HG03066 (cell line): ENCODE measurements at regions not wholly inside any gene's neighbourhood (a gene's known extent, or its start where the extent isn't known, plus 50 kb on each side); places are given as distances from the start of the nearest gene placed in this dataset.

Source experiments
- ATAC-seq: cut with Tn5 transposase; IDR thresholded peaks from one replicate; pipeline ENCODE4 v1.9.1; 2021; ENCODE audit warnings: low read depth; ENCODE audit not compliant: unreplicated experiment

DNA sequence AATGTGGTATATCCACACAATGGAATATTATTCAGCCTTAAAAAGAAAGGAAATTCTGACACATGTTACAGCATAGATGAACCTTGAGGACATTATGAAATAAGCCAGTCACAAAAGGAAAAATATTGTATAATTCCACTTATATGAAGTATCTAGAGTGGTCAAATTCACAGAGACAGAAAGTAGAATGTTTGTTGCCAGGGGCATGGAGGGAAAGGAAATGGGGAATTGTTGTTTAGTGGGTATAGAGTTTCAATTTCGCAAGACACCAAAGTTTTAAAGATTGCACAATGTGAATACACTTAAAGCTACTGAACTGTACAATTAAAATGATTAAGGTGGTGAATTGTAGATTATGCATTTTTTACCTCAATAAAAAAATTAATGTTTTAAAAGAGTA lies 92.9 kb downstream of the TXNL1 start:
- no peak for ATAC-seq

DNA sequence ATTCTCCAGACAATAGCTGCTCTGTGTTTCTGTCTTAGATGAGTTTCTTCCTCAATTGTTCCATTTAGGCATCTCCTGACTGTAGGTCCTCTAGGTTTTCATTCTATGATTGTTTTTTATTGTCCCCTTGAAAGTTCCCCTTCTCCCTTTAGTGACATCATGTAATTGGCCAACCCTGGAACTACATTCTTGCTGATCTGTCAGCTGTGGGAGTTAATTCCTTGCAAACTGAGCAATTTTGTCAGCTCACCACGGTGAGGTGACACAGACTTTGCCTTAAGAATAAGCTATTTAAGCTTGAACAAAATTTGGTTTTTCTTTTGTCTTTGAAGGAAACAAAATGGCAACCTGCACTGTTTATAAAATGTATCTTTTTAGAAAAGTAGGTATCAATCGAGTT lies 95.9 kb downstream of the TXNL1 start:
- no peak for ATAC-seq

DNA sequence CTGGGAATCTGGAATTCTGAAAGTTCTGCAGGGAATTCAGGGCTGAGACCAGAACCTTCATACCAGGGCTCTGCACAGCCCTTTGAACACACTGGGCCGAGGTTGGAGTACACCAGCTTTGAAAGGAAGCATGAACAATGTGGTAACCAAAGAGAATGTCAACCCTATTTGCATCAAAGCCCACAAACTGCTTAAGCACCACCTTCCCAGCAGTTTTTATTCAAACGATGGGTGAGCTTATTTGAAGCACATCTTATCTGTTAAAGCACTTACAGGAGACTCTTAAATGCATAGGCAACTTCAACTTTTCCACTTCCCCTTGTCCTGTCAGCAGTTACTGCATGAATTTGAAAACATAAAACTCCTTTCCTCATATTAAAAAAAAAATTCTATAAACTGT lies 96.6 kb downstream of the TXNL1 start:
- no peak for ATAC-seq

DNA sequence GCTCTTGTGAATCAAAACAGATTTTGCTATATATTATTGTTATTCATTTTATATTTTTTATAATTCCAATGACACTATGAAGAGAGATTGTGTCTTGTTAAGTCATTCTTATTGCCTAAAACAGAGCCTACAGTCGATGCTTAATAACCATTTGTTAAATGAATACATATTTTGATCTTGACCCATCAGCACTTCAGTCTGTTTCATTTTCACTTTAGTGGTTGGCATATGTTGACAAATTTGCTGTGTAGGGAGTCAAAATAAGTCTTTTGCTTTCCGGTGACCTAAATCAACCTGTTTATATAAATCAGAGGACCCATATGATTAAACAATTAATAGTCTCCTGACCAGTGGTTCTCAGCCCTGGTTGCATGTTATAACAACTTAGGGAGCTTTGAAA lies 97.1 kb downstream of the TXNL1 start:
- no peak for ATAC-seq

DNA sequence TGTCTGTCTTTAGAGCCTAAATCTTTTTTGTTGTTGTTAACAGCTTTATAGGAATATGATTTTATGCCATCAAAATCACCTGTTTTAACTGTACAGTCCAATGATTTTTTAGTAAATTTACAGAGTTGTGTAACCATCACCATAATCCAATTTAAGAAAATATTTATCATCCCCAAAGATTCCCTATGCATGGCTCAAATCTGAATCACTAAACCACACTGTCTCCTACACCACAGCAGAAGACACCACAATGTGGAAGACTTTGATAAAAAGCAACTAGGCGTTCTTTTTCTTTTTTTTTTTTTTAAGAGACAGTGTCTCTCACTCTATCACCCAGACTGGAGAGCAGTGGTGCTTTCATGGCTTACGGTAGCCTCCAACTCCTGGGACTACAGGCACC lies 99.6 kb downstream of the TXNL1 start:
- no peak for ATAC-seq

DNA sequence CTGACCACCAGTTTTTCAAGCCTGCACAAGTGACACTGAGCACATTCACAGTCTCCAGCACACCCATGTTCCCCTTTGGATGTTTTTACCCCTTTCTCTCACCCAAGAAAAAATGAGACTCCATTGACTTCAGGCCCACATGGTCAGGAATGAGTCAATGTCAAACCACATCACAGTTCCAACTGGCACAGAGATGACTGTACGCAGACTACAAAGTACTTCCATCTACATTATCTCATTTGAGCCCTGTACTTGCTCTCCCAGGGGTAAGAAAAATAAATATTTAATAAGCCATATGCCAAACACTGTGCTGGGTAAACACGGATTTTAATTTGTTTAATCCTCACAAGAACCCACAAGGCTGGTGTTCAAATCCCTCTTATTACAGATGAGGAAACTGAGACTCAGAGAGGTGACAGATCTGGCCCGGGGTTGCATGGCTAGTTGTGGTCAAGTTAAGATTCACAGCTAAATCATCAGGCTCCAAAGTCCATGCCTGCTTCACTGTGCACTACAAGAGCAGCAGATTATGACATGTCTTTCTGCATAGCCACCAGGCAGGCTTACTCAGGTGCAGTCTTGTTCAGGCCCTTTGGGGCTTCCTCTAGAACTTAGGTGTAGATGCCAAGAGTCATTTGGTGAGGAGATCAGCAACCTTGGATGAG lies 106.1 kb downstream of the TXNL1 start:
- ATAC-seq = peak; percentile 78

DNA sequence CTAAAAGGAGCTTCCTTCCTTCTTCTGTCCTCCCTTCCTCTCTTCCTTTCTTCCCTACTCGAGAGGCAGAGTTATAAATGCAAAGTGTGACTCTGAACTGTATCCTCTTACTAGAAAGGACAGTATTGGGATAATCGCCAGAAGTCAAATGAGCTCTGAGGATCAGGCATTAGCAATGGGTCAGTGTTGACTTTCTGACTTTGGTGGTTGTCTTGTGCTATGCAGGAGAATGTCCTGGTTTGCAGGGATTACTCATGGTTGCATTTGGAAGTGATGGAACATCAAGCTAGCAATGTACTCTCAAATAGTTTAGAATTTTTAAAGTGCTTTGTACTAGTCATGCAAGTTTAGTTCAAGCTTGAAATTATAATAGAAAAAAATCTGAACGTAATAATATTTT lies 115.6 kb downstream of the TXNL1 start:
- ATAC-seq = no peak

DNA sequence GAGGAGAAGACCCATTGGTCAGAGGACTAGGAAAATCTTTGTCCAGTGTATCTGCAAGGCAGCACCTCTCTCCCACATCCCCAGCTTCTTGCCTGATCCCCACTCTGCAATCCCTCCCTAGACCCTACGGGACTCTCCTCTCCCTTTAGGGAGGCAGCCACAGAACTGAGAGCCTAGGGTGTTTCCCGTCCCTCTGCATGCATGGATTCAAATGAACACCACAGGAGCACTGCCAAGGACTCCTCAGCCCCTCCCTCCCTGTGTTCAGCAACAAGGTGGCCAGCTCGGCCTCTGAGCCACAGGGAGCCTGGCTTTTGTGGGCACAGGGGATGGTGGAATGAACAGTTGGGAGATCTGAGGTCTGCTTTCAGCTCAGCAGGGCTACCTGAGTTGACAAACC lies 117.1 kb downstream of the TXNL1 start:
- no peak for ATAC-seq

DNA sequence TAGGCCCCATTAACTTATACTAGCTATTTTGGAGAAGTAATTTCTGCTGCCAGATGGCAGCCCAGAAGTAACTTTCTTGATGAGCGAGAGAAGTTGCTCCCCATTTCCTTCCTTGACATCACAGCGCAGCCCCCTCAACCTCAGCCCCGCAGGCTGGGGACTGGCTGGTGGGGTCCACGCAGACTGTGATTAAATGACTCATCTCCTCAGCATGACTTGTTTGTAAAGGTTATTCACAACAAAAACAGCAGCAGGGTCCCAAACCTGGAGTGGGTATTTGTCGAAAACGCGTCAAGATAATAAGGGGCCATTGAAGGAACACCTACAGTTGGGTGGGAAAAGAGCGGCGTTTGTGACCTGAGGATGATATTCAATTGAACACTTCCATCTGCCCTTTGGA lies 120.6 kb downstream of the TXNL1 start:
- ATAC-seq = no peak

DNA sequence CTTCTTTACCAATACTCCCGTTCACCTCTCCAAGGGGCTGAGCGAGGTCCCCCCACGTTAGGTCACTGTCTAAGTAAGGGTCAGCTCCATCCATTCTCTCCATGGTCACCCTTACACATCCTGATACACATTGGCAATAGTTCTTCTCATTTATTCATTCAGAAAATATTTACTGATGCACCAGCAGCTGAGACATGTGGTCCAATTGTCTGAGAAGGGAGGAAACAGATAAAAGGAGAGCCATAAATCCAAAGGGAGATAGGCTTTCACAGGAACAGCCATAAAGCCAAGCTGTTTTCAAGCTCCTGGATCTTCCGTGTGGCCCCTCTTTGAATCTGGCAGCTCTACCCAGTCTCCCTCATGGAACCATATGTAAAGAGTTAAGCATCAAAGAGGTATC lies 121.2 kb downstream of the TXNL1 start:
- ATAC-seq = no peak

DNA sequence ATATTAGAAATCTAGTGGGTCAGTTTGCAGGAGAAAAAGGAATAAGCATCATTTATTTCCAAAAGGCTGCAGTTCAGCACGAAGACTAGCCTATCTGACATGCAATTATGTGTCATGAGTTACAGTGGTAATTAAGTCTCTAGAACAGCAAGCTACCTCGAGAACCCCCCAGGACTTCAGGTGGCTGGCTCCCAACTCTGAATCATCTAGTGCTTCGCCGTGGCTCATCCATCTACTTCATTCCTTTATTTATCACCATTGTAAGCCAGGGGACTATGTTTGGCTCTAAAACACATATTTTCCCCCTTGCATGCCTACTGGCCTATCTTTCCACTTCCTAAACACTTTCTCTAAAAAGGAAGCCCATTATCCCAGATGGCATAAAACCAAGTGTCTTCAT lies 121.6 kb downstream of the TXNL1 start:
- no peak for ATAC-seq

DNA sequence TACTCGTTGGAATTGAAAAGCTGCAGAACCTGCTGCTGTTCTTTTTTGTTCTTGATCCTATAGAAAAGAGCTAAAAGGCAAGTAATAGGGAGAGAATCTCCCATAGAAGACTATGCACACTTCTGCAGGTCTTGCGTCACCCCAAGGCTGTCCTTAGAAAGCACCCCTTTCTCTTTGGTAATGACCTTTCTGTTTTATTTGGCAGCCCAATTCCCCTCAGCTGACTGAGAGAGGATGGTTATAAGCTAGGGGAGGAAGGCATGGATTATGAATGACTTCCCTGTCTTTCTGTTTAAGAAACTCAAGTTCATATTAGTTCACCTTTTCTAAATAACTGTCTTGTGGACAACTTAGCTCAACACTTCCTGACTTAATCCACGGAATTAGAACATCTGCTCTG lies 122.9 kb downstream of the TXNL1 start:
- ATAC-seq = no peak

DNA sequence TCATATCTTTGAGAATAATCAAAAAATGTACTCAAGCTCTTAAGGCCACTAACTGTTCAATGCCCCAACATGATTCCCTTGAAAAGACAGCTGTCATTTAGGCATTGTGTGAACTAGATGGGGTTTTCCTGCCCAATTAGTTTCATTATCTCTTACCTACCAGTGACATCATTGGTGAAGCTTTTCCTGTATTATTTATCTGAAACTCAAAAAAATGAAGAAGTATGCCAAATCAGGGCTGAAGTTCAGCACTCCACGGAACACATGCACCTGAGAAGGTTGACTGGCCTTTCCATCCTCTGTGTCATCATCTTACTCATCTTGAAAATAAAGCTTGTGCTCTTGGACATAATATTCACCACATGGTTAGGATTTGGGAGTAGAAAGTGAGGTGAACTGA lies 126.4 kb downstream of the TXNL1 start:
- no peak for ATAC-seq

DNA sequence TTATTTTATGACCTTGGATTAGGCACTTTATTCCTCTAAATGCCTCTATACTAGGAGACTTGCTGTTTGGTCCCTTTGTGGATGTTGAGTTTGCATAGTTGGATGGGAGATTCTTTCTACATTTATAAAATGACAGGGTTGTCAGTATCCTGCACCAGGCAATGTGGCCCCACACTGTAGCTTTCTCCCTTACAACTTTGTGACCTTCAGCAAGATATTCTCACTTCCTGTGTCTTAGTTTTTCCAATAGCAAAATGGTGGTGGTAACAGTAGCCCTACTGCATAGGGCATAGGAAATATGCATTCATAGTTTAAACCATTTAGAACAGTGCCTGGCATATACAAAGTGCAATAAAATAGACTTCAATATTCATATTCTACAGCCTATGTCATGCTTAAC lies 128.3 kb downstream of the TXNL1 start:
- no peak for ATAC-seq

DNA sequence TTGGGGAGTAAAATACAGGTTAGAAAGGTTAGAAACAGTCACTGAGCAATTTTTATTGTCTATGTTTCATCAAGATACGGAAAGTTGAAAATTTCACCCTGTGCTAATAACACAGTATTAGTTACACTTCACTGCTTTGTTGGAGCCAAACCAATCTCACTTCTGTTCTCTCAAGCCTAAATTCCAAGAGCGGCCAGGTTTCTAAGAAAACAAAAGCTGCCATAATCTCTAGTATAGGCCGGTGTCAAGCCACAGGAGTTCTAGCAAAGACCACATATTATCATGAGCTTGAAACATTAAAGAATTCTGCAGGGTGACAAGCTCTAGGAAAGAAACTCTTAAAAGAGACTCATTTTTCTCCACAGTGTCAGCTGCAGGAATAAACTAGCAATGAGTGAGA lies 128.7 kb downstream of the TXNL1 start:
- ATAC-seq = no peak

DNA sequence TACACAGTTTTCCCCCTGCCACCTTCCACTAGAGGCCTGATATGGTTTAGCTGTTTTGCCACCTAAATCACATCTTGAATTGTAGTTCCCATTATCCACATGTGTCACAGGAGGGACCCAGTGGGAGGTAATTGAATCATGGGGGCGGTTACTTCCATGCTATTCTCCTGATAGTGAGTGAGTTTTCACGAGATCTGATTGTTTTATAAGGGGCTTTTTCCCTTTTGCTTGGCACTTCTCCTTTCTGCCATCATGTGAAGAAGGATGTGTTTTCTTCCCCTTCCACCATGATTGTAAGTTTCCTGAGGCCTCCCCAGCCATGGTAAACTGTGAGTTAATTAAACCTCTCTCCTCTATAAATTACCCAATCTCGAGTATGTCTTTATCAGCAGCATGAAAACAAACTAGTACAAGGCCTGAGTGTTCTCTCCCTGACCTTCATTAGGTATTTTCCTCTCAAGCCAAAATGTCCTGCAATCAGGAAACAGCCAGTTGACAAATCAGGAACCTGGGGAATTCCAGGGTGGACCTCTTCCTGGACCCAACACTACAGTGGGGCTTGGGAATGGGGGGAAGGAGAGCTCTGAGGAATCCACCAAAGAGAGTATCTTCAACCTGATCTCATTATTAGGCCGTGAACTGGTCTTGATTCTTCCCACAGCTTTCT lies 129.9 kb downstream of the TXNL1 start:
- no peak for ATAC-seq

DNA sequence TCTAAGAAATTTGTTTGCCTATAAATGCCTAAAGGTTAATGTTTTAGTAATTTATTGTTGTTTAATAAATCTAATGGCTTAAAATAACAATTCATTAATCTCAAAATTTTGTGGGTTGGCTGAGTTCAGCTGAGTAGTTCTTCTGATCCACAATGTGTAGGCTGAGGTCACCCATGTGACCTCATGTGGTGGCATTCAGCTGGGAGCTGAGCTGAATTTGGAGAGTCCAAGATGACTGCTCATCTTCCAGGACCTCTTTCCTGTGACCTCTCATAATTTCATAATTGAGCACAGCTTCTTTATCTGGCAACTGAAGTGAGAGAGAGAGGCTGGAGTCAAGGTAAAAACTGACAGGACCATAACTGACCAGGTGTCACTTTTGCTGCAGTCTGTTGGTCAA lies 132.4 kb downstream of the TXNL1 start:
- no peak for ATAC-seq

DNA sequence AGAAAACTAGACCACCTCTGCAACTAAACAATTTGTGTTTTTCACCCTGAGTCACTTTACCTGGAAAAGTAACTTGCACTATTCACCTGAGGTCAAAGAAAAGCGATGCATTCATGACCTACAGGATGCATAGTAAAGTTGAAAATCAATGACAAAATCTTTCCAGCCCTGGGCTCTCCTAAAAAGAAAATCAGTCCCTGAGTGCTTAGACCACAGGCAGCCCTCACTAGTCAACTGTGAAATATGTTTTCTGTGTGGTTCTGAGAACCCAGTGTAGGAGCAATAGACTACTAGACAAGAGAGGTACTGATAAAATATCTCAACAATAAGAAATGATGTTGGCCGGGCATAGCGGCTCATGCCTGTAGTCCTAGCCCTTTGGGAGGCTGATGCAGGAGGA lies 133.1 kb downstream of the TXNL1 start:
- ATAC-seq = no peak

DNA sequence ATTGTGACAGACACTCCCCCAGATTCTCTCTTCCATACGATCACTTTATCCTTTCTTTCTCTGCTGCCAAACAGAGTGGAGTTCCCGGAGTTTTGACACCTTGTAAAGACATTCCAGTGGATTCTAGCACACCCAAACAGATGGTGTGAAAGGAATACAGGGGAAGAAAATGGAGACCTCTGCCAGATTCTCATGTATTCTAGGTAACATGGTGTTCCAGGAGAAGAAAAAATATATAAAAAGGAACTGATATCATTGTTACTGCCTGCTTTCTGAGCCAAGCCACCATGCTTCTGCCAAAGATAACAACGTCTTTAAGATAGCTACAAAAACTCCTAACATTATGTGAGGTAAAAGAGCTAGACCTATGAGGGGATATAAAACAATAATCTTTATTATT lies 136.5 kb downstream of the TXNL1 start:
- ATAC-seq = no peak

DNA sequence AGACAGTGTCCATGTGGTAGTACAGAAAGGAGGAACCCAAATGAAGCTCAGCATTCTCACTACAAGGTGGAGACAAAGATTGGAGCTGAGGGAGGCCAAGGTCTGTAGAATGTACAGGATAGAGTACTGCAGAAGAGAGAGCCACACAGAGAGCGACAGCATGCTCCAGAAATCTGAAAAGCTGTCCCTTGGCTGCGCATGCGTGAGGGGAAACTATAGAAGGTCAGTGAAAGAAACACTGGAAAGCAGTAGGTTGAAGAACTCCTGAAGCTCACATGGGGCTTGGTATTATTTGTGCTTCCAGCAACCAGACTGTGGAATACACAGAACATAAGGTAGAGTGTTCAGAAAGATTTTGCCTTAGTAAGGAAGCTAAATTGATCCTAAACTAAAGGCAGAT lies 142.5 kb downstream of the TXNL1 start:
- no peak for ATAC-seq

DNA sequence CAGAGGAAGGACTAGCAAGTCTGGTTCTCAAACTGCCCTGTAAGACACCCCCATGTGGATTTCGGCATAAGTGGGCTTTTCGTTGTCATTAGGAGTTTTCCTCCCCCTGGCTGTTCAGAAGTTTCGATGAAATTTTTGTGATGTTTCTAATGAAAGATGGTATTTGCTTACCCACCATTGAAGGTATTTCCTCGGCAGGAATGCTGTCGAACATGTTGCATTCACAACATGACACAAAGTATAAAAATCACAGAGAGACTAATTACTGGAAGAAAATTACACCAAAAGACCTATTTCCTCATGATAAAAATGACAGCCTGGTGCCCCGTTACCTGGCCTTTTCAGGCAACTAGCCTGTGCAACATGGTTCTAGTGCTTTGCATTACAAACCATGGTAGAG lies 144.9 kb downstream of the TXNL1 start:
- no peak for ATAC-seq

DNA sequence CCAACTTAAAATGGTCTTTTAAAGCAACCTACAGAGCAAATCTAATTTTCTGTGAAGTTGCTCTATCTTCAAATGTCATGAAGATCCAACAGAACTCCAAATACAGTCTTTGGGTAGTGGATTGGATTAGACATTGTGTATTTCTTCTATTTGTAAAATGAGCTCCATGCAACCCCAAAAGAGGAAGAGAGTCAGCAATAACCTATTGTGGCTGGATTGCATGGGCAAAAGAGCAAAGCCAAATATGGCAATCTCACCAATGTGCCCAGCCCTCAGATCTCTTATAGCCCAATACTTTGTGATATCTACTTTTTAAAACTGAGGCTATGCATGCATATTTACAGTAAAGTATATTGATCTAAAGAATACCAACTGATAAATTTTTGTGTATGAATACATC lies 146.3 kb downstream of the TXNL1 start:
- ATAC-seq = no peak

DNA sequence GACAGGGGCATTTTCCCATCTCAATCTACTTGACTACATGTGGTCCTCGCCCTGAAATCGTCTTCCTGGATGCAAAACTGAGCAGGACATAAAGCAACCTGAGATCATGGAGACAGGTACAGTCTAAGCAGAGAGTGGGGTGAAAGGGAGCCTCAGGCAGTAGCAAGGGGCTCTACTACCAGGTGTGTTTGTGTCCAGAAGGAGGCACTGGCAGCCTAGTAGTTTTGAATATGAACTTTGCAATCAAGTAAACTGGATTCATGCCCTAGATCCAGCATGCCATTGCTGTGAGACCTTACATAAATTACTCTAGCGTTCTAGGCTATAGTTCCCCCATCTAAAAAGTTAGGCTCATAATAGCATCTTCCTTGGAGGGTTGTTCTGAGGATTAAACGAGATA lies 147.4 kb downstream of the TXNL1 start:
- no peak for ATAC-seq
